ENCODE measurements at regions not wholly inside any gene's neighbourhood (a gene's known extent, or its start where the extent isn't known, plus 50 kb on each side); places are given as distances from the start of the nearest gene placed in this dataset.

DNA sequence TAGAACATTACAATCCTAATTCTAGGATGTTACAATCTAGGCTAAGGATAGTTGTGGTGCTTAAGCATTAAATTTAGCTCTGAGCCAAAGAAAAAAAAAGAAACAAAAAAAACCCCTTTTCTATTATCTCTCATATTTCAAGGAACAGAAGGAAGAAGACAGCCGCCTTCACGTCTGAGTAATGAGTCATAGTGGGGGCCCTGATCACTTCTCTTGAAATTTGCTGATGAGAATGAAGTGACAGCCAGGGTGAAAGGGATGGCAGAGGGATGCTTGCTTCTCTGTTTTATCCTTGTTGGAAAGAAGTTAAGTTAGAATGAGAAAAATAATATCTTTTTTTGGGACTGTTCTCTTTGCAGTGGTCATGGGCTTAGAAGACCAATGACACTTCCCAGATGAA, 82.6 kb upstream of the MPHOSPH6 start (continued):
- TF ChIP-seq, protein P1, sequence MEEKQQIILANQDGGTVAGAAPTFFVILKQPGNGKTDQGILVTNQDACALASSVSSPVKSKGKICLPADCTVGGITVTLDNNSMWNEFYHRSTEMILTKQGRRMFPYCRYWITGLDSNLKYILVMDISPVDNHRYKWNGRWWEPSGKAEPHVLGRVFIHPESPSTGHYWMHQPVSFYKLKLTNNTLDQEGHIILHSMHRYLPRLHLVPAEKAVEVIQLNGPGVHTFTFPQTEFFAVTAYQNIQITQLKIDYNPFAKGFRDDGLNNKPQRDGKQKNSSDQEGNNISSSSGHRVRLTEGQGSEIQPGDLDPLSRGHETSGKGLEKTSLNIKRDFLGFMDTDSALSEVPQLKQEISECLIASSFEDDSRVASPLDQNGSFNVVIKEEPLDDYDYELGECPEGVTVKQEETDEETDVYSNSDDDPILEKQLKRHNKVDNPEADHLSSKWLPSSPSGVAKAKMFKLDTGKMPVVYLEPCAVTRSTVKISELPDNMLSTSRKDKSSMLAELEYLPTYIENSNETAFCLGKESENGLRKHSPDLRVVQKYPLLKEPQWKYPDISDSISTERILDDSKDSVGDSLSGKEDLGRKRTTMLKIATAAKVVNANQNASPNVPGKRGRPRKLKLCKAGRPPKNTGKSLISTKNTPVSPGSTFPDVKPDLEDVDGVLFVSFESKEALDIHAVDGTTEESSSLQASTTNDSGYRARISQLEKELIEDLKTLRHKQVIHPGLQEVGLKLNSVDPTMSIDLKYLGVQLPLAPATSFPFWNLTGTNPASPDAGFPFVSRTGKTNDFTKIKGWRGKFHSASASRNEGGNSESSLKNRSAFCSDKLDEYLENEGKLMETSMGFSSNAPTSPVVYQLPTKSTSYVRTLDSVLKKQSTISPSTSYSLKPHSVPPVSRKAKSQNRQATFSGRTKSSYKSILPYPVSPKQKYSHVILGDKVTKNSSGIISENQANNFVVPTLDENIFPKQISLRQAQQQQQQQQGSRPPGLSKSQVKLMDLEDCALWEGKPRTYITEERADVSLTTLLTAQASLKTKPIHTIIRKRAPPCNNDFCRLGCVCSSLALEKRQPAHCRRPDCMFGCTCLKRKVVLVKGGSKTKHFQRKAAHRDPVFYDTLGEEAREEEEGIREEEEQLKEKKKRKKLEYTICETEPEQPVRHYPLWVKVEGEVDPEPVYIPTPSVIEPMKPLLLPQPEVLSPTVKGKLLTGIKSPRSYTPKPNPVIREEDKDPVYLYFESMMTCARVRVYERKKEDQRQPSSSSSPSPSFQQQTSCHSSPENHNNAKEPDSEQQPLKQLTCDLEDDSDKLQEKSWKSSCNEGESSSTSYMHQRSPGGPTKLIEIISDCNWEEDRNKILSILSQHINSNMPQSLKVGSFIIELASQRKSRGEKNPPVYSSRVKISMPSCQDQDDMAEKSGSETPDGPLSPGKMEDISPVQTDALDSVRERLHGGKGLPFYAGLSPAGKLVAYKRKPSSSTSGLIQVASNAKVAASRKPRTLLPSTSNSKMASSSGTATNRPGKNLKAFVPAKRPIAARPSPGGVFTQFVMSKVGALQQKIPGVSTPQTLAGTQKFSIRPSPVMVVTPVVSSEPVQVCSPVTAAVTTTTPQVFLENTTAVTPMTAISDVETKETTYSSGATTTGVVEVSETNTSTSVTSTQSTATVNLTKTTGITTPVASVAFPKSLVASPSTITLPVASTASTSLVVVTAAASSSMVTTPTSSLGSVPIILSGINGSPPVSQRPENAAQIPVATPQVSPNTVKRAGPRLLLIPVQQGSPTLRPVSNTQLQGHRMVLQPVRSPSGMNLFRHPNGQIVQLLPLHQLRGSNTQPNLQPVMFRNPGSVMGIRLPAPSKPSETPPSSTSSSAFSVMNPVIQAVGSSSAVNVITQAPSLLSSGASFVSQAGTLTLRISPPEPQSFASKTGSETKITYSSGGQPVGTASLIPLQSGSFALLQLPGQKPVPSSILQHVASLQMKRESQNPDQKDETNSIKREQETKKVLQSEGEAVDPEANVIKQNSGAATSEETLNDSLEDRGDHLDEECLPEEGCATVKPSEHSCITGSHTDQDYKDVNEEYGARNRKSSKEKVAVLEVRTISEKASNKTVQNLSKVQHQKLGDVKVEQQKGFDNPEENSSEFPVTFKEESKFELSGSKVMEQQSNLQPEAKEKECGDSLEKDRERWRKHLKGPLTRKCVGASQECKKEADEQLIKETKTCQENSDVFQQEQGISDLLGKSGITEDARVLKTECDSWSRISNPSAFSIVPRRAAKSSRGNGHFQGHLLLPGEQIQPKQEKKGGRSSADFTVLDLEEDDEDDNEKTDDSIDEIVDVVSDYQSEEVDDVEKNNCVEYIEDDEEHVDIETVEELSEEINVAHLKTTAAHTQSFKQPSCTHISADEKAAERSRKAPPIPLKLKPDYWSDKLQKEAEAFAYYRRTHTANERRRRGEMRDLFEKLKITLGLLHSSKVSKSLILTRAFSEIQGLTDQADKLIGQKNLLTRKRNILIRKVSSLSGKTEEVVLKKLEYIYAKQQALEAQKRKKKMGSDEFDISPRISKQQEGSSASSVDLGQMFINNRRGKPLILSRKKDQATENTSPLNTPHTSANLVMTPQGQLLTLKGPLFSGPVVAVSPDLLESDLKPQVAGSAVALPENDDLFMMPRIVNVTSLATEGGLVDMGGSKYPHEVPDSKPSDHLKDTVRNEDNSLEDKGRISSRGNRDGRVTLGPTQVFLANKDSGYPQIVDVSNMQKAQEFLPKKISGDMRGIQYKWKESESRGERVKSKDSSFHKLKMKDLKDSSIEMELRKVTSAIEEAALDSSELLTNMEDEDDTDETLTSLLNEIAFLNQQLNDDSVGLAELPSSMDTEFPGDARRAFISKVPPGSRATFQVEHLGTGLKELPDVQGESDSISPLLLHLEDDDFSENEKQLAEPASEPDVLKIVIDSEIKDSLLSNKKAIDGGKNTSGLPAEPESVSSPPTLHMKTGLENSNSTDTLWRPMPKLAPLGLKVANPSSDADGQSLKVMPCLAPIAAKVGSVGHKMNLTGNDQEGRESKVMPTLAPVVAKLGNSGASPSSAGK (IDR thresholded peaks at IDR 0.05): no peak
- TF ChIP-seq RBFOX2 (IDR thresholded peaks at IDR 0.05; ENCODE audit: low read depth, low read length) (no peak), ZC3H4 (CRISPR knock-in tag; IDR thresholded peaks at IDR 0.05; ENCODE audit: borderline replicate concordance) (no peak), ZNF75A (CRISPR knock-in tag; IDR thresholded peaks at IDR 0.05) (no peak), HMG20A (CRISPR knock-in tag; conservative IDR thresholded peaks at IDR 0.05) (no peak)

Data from K562 (cell line).